C4-2B (cell line): ENCODE measurements at regions not wholly inside any gene's neighbourhood (a gene's known extent, or its start where the extent isn't known, plus 50 kb on each side); places are given as distances from the start of the nearest gene placed in this dataset.
A peak's percentile ranks its signal among the peaks of the same experiment; 100 is the strongest.

ENCODE experiments used
- H3K27ac ChIP-seq: fragments of 450-650 bp; 2 replicates; pipeline ENCODE4 v1.5.1; 2017
- CTCF ChIP-seq: fragments of 450-650 bp; conservative IDR thresholded peaks from 2 replicates; pipeline ENCODE4 v1.5.1; 2017; ENCODE audit warnings: mild to moderate bottlenecking
- ZFX ChIP-seq: fragments of 450-650 bp; IDR thresholded peaks from 2 replicates; pipeline ENCODE4 v1.6.1; 2017

DNA sequence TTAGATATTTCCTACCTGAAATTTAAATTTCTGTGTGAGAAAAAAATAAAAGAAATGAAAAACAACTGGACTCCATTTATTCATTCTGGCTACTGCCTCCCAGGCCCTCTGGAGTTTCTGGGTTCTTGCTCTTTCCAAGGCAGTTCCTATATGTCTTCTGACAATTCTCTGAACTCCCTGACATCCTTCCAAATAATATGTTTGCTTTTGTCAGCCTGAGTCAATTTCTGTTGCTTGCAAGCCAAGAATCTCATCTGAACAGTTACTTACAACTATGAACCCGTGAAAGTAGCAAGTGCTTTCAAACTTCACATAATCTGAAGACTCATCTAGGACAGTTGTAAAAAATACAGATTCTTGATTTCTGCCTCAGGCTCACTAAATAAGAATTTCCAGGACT, 216.7 kb upstream of the NPVF start:
- TF ChIP-seq CTCF (no peak), ZFX (no peak)
- H3K27ac ChIP-seq, result no peak overlapping the region

- no peak overlapping the region for H3K27ac ChIP-seq
- TF ChIP-seq CTCF (no peak), ZFX (no peak)
Observed at GRCh38 chr7:25448301-25448700, 220.0 kb upstream of the NPVF start.

DNA sequence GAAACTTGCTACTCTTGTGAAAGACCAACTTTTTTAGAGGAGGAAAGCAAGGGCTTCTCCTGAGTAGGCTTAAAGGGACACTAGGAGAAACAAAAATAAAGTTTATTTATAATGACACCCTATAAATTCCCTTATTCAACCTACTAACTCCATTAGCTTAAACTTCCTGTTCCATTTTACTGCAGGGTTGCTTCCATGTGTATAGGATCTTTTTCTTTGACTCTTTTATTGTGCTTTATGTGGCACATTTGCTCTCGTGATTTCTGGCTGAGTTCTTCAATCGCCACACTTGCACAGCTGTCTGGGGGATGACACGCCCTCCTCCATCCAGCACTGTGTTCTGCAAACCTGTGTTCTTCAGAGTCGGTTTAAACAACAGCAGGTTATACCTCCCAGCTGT, 225.7 kb upstream of the NPVF start:
- H3K27ac ChIP-seq, result no peak overlapping the region
- no peak for TF ChIP-seq CTCF
- no peak for TF ChIP-seq ZFX

- TF ChIP-seq ZFX, result no peak
- TF ChIP-seq CTCF, result no peak
- no peak overlapping the region; the same call in 1 of the 2 replicates for H3K27ac ChIP-seq
Observed at GRCh38 chr7:25454562-25455041, 226.3 kb upstream of the NPVF start.

- TF ChIP-seq ZFX (no peak), CTCF (no peak)
- peak overlapping the region; percentile 60 for H3K27ac ChIP-seq
Observed at GRCh38 chr7:25455683-25456251, 227.5 kb upstream of the NPVF start.

DNA sequence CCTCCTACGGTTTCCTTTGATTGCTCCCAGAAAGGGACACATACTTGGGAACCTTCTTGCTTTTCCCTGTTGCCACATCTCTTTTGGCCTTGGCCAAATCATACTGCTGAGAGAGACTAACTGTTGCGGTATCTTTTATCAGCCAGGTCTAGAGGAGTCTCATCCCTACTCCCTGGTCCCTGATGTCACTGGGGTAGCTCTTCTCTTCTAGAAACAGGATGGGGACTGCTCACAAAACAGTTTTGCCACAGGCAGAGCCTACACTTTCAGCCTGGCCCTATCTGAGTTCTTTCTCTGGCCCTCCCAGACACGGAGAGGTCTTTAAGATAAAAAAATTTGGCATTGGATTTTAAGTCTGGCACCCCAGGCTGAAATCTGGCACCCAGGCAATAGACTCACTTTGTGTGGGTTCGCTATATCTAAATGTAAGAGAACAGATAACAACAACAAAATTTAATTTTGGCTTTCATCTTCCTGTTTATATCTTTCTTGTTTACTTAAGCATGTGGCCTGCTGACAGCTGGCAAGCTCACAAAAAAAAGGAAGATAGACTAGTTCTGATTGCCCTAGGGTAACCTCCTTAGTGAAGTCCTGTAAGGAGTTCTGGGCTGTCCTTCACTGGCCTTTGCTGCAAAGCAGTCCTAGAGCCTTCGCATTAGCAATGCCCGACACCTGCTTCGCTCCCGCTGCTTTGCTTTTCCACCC, 228.3 kb upstream of the NPVF start:
- TF ChIP-seq CTCF, result no peak
- TF ChIP-seq ZFX, result no peak
- peak overlapping the region; percentile 60 for H3K27ac ChIP-seq

DNA sequence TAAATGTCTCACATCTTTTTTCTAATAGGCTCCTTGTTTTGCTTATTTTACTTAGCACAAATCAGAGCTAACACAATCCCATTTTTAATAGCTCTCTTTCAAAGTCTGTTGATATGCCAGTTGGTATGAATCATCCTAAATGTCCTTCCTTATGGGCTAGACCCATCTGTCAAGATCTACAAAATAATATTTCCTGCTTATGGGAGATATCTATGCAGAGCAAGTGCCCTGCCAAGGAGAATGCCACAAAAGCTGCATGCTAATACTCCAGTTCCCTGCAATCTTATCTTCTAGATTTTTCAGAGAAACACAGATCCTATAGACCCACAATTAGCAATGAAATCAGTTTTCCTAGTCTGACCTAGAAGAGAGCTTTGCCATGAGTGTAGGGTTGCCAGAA, 230.8 kb upstream of the NPVF start:
- H3K27ac ChIP-seq, result no peak overlapping the region; the same call in 1 of the 2 replicates
- TF ChIP-seq CTCF, result no peak
- no peak for TF ChIP-seq ZFX
